CD8-positive, alpha-beta memory T cell (primary cell): ENCODE measurements at regions not wholly inside any gene's neighbourhood (a gene's known extent, or its start where the extent isn't known, plus 50 kb on each side); places are given as distances from the start of the nearest gene placed in this dataset.

ENCODE experiments used
- CTCF ChIA-PET: fragments of 350-600 bp; sonication (Branson Sonifier 250); formaldehyde crosslinking; loops from one replicate; lab custom pipeline; 2021; ENCODE audit warnings: antibody characterized with exemption; lab: Charles Lee
- POLR2A ChIA-PET: fragments of 350-600 bp; sonication (Branson Sonifier 250); formaldehyde crosslinking; loops from one replicate; lab custom pipeline; 2021; ENCODE audit warnings: antibody characterized with exemption; lab: Charles Lee
- DNase-seq, 5 donors: peaks; one replicate each; pipeline versions ENCODE4 v3.0.0 to v3.0.0-alpha.2; 2020 to 2022; ENCODE audit warnings: mixed read lengths in 1 of 5
- H3K27ac ChIP-seq: one replicate; pipeline ENCODE4 v1.7.0; 2013; ENCODE audit warnings: low read depth, mild to moderate bottlenecking, low read length, moderate library complexity
- H3K27me3 ChIP-seq: 2 replicates; pipeline ENCODE4 v1.7.0; 2013; ENCODE audit warnings: low read length, mild to moderate bottlenecking; ENCODE audit not compliant: insufficient read depth, poor library complexity, severe bottlenecking
- H3K36me3 ChIP-seq: 2 replicates; pipeline ENCODE4 v1.7.0; 2013; ENCODE audit warnings: mild to moderate bottlenecking, low read length, moderate library complexity; ENCODE audit not compliant: insufficient read depth
- H3K4me1 ChIP-seq: 2 replicates; pipeline ENCODE4 v1.7.0; 2013; ENCODE audit warnings: mild to moderate bottlenecking, low read length, moderate library complexity; ENCODE audit not compliant: insufficient read depth
- H3K4me3 ChIP-seq: 2 replicates; pipeline ENCODE4 v1.7.0; 2013; ENCODE audit warnings: mild to moderate bottlenecking, low read length
- H3K9me3 ChIP-seq: 2 replicates; pipeline ENCODE4 v1.7.0; 2013; ENCODE audit warnings: mild to moderate bottlenecking, low read length
- H3K27ac Mint-ChIP-seq, 8 donors: one replicate each; pipeline ENCODE4 v1.8.0; 2020 to 2021; ENCODE audit warnings: mixed read lengths in 8 of 8, mild to moderate bottlenecking in 6 of 8, inconsistent platforms in 3 of 8, moderate library complexity in 3 of 8
- H3K27me3 Mint-ChIP-seq, 2 donors: one replicate each; pipeline ENCODE4 v1.8.0; 2020 to 2021; ENCODE audit warnings: mixed read lengths in 2 of 2, mild to moderate bottlenecking in 1 of 2, moderate library complexity in 1 of 2
- H3K36me3 Mint-ChIP-seq, 3 donors: one replicate each; pipeline ENCODE4 v1.8.0; 2020 to 2021; ENCODE audit warnings: mixed read lengths in 3 of 3, inconsistent platforms in 1 of 3, mild to moderate bottlenecking in 1 of 3
- H3K4me1 Mint-ChIP-seq, 3 donors: one replicate each; pipeline ENCODE4 v1.8.0; 2020 to 2021; ENCODE audit warnings: mixed read lengths in 3 of 3, inconsistent platforms in 1 of 3, mild to moderate bottlenecking in 1 of 3
- H3K4me3 Mint-ChIP-seq, 7 donors: one replicate each; pipeline ENCODE4 v1.8.0; 2020 to 2021; ENCODE audit warnings: mixed read lengths in 7 of 7, mild to moderate bottlenecking in 6 of 7, moderate library complexity in 4 of 7, inconsistent platforms in 2 of 7
- H3K9me3 Mint-ChIP-seq, 5 donors: one replicate each; pipeline ENCODE4 v1.8.0; 2020 to 2022; ENCODE audit warnings: mixed read lengths in 5 of 5, mild to moderate bottlenecking in 3 of 5, moderate library complexity in 2 of 5, inconsistent platforms in 1 of 5

- Mint-ChIP-seq H3K4me1 (no peaks in the 10 kb centered on the region), H3K27me3 (peaks cover 0 to 2% of the 10 kb centered on the region in 2 donors), H3K9me3 (peaks cover 0 to 8% (median 0%) of the 10 kb centered on the region in 5 donors), H3K27ac (no peak overlapping the region), H3K4me3 (no peak overlapping the region), H3K36me3 (peaks cover 0 to 4% (median 1%) of the 10 kb centered on the region in 3 donors)
- ChIA-PET POLR2A (no interaction called here), CTCF (no interaction called here)
- no peak overlapping the region for H3K27ac ChIP-seq
- H3K36me3 ChIP-seq: no peaks in the 10 kb centered on the region
- no peaks in the 10 kb centered on the region for H3K4me1 ChIP-seq
- no peaks in the 10 kb centered on the region for H3K9me3 ChIP-seq
- H3K27me3 ChIP-seq: no peaks in the 10 kb centered on the region
- DNase-seq: no peak
- no peak overlapping the region for H3K4me3 ChIP-seq
These were observed 395.5 kb upstream of the SLC30A5 start for GRCh38 chr5:68698025-68698940.

GRCh38 chr5:68699966-68700365, 393.8 kb upstream of the SLC30A5 start:
- H3K4me3 Mint-ChIP-seq: no peak overlapping the region
- POLR2A ChIA-PET: interaction anchor here (0.5 to 0.6 kb wide), 2 partner anchors 9 to 11 kb away, joined by 3 to 4 read pairs; no protein-coding TSS in a partner anchor
- H3K4me1 Mint-ChIP-seq: no peaks in the 10 kb centered on the region
- H3K27ac Mint-ChIP-seq: peak overlapping the region in 1 of 8 donors; percentile 16
- Histone ChIP-seq H3K36me3 (no peaks in the 10 kb centered on the region), H3K9me3 (no peaks in the 10 kb centered on the region), H3K27ac (no peak overlapping the region), H3K4me3 (no peak overlapping the region), H3K4me1 (no peaks in the 10 kb centered on the region), H3K27me3 (no peaks in the 10 kb centered on the region)
- H3K9me3 Mint-ChIP-seq: peaks cover 0 to 8% (median 0%) of the 10 kb centered on the region in 5 donors
- no peaks in the 10 kb centered on the region for H3K27me3 Mint-ChIP-seq
- peaks cover 0 to 6% (median 1%) of the 10 kb centered on the region in 3 donors for H3K36me3 Mint-ChIP-seq
- no peak for DNase-seq
- CTCF ChIA-PET: interaction anchor here (1.6 kb wide), 1 partner anchor 16 kb away, joined by 3 read pairs; no protein-coding TSS in a partner anchor

- ChIA-PET POLR2A (no interaction called here), CTCF (no interaction called here)
- H3K27ac Mint-ChIP-seq: no peak overlapping the region
- H3K9me3 ChIP-seq: no peaks in the 10 kb centered on the region
- H3K4me1 Mint-ChIP-seq: peaks cover 22 to 28% (median 25%) of the 10 kb centered on the region in 3 donors
- H3K4me1 ChIP-seq: peaks cover 11% of the 10 kb centered on the region
- H3K4me3 Mint-ChIP-seq: no peak overlapping the region
- H3K4me3 ChIP-seq: no peak overlapping the region
- no peaks in the 10 kb centered on the region for H3K9me3 Mint-ChIP-seq
- H3K36me3 ChIP-seq: no peaks in the 10 kb centered on the region
- H3K27ac ChIP-seq: no peak overlapping the region
- no peaks in the 10 kb centered on the region for H3K27me3 ChIP-seq
- H3K27me3 Mint-ChIP-seq: no peaks in the 10 kb centered on the region
- peaks cover 0 to 7% (median 0%) of the 10 kb centered on the region in 3 donors for H3K36me3 Mint-ChIP-seq
- DNase-seq: no peak
These were observed 386.2 kb upstream of the SLC30A5 start for GRCh38 chr5:68707575-68707974.

GRCh38 chr5:68708156-68708841, 385.5 kb upstream of the SLC30A5 start:
- Mint-ChIP-seq H3K4me3 (peak overlapping the region in 1 of 7 donors; percentile 3), H3K4me1 (peaks cover 25 to 33% (median 30%) of the 10 kb centered on the region in 3 donors), H3K27ac (no peak overlapping the region), H3K27me3 (no peaks in the 10 kb centered on the region), H3K9me3 (no peaks in the 10 kb centered on the region), H3K36me3 (peaks cover 0 to 7% (median 0%) of the 10 kb centered on the region in 3 donors)
- no peaks in the 10 kb centered on the region for H3K9me3 ChIP-seq
- H3K27me3 ChIP-seq: no peaks in the 10 kb centered on the region
- DNase-seq: no peak
- no peaks in the 10 kb centered on the region for H3K36me3 ChIP-seq
- no peak overlapping the region for H3K27ac ChIP-seq
- no peak overlapping the region for H3K4me3 ChIP-seq
- POLR2A ChIA-PET: no interaction called here
- peaks cover 11% of the 10 kb centered on the region for H3K4me1 ChIP-seq
- CTCF ChIA-PET: no interaction called here

- POLR2A ChIA-PET: no interaction called here
- Histone ChIP-seq H3K9me3 (no peaks in the 10 kb centered on the region), H3K4me1 (peaks cover 11% of the 10 kb centered on the region), H3K36me3 (no peaks in the 10 kb centered on the region), H3K27me3 (no peaks in the 10 kb centered on the region), H3K4me3 (no peak overlapping the region), H3K27ac (no peak overlapping the region)
- no peaks in the 10 kb centered on the region for H3K9me3 Mint-ChIP-seq
- H3K27me3 Mint-ChIP-seq: no peaks in the 10 kb centered on the region
- no peak for DNase-seq
- H3K4me3 Mint-ChIP-seq: no peak overlapping the region
- H3K27ac Mint-ChIP-seq: no peak overlapping the region
- CTCF ChIA-PET: no interaction called here
- H3K4me1 Mint-ChIP-seq: peaks cover 28 to 38% (median 35%) of the 10 kb centered on the region in 3 donors
- H3K36me3 Mint-ChIP-seq: peaks cover 0 to 7% (median 0%) of the 10 kb centered on the region in 3 donors
These were observed 385.0 kb upstream of the SLC30A5 start for GRCh38 chr5:68708842-68709170.

GRCh38 chr5:68709239-68709638, 384.6 kb upstream of the SLC30A5 start:
- Mint-ChIP-seq H3K36me3 (peaks cover 0 to 7% (median 0%) of the 10 kb centered on the region in 3 donors), H3K27me3 (no peaks in the 10 kb centered on the region), H3K4me1 (peaks cover 28 to 41% (median 35%) of the 10 kb centered on the region in 3 donors), H3K27ac (no peak overlapping the region), H3K4me3 (peak overlapping the region in 1 of 7 donors; percentile 10), H3K9me3 (no peaks in the 10 kb centered on the region)
- ChIA-PET CTCF (no interaction called here), POLR2A (interaction anchor here (0.7 kb wide), 1 partner anchor 456 kb away, joined by 3 read pairs; no protein-coding TSS in a partner anchor)
- no peaks in the 10 kb centered on the region for H3K9me3 ChIP-seq
- H3K36me3 ChIP-seq: no peaks in the 10 kb centered on the region
- no peak overlapping the region for H3K27ac ChIP-seq
- no peak overlapping the region for H3K4me3 ChIP-seq
- H3K27me3 ChIP-seq: no peaks in the 10 kb centered on the region
- H3K4me1 ChIP-seq: peaks cover 11% of the 10 kb centered on the region
- no peak for DNase-seq

GRCh38 chr5:68710514-68710913, 383.3 kb upstream of the SLC30A5 start:
- ChIA-PET CTCF (no interaction called here), POLR2A (interaction anchor here (0.7 kb wide), 1 partner anchor 10 kb away, joined by 3 read pairs; no protein-coding TSS in a partner anchor)
- H3K36me3 Mint-ChIP-seq: peaks cover 0 to 3% (median 0%) of the 10 kb centered on the region in 3 donors
- Histone ChIP-seq H3K9me3 (no peaks in the 10 kb centered on the region), H3K4me3 (no peak overlapping the region), H3K27ac (no peak overlapping the region), H3K36me3 (no peaks in the 10 kb centered on the region), H3K4me1 (peaks cover 11% of the 10 kb centered on the region), H3K27me3 (no peaks in the 10 kb centered on the region)
- H3K9me3 Mint-ChIP-seq: no peaks in the 10 kb centered on the region
- peak overlapping the region in 4 of 7 donors; percentile 1 to 79 (median 30) for H3K4me3 Mint-ChIP-seq
- DNase-seq: no peak
- no peaks in the 10 kb centered on the region for H3K27me3 Mint-ChIP-seq
- peaks cover 30 to 41% (median 35%) of the 10 kb centered on the region in 3 donors for H3K4me1 Mint-ChIP-seq
- peak overlapping the region in 5 of 8 donors; percentile 20 to 93 (median 61) for H3K27ac Mint-ChIP-seq
